ENCODE measurements at regions not wholly inside any gene's neighbourhood (a gene's known extent, or its start where the extent isn't known, plus 50 kb on each side); places are given as distances from the start of the nearest gene placed in this dataset.

DNA sequence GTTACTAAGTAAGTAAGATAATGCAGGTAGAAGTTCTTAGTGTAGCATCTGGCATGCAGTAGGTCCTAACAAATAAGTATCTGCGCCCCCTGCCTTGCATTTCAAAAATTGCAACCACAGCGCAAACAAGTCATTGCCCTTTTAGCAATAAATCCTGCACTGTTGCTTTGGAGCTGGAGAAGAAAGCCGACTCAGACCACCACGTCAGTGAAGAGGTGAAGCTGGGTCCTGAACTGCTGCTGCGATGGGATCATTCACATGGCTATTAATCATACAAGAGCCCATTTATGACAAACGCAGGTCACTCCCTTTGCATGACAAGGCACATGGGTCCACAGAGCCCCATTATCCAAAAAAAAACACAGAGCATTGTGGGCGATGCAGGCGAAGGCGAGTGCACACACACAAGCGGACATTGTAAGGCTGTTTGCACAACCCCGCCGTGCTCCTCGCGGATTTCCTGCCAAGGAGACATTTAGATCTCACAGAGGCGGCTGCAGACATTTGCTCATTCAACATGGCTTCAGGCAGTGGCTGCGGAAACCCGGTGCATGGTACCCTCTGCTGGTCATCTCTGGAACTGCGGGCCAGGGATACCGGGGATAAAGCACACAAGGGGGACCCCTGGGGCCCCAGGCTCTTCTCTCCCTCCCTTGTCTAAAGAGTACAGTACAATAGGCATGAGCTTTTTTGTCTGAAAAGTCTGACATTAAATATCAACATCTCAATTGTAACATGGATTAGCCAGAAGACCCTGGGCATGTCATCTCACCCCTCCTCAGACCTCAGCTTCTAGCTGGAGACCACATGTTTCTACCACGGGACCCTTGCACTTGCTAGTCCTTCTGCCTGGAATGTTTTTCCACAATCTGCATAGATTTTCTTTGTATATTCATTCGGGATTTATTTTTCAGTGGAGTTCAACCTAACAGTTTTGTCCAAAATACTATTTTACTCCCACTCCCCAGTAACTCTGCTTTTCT is 56.7 kb downstream of the CYRIA start:
- H3K4me3 ChIP-seq (ENCODE audit: low read depth, low read length), result no peak overlapping the region
- TF ChIP-seq, protein P1, sequence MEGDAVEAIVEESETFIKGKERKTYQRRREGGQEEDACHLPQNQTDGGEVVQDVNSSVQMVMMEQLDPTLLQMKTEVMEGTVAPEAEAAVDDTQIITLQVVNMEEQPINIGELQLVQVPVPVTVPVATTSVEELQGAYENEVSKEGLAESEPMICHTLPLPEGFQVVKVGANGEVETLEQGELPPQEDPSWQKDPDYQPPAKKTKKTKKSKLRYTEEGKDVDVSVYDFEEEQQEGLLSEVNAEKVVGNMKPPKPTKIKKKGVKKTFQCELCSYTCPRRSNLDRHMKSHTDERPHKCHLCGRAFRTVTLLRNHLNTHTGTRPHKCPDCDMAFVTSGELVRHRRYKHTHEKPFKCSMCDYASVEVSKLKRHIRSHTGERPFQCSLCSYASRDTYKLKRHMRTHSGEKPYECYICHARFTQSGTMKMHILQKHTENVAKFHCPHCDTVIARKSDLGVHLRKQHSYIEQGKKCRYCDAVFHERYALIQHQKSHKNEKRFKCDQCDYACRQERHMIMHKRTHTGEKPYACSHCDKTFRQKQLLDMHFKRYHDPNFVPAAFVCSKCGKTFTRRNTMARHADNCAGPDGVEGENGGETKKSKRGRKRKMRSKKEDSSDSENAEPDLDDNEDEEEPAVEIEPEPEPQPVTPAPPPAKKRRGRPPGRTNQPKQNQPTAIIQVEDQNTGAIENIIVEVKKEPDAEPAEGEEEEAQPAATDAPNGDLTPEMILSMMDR (IDR thresholded peaks at IDR 0.05; ENCODE audit: borderline replicate concordance, insufficient read depth, low read depth, low read length), result peak; percentile 99

DNA sequence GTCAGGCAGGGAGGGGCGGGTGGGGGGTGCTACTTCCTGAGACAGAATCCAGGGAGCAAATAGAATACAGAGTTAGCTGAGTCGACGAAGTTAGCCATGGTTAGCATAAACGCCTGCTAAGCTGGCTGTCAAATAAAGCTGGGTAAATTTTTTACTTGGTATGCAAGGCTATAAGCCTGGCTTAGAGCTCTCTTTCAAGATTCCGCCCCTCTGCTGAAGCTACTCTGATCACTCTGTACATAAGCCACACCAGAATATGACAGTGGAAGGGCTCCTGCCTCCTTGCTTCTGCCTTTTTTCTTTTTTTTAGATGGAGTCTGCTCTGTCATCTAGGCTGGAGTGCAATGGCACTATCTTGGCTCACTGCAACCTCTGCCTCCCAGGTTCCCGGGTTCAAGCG is 58.3 kb downstream of the CYRIA start:
- TF ChIP-seq, protein P1 (IDR thresholded peaks at IDR 0.05; ENCODE audit: borderline replicate concordance, insufficient read depth, low read depth, low read length), result no peak
- no peak overlapping the region for H3K4me3 ChIP-seq (ENCODE audit: low read depth, low read length)

DNA sequence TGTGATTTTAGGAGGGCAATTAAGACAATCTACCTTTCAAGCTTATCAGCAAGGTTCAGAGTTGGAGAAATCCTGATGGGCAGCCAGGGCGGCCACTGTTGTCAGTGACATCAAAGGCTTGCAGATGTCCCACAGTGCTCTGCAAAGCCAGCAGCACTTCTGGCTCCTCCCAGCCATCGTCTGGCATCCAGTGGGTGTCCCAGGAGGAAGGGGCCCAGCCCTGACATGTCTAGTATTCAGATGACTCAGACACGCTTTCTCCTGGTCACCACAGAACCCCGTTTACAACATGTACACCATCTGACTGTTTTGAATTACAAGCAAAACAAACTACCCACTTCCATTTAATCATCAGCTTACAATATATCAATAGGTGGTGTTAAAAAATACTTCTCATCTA is 61.4 kb downstream of the CYRIA start:
- TF ChIP-seq, protein P1 (IDR thresholded peaks at IDR 0.05; ENCODE audit: borderline replicate concordance, insufficient read depth, low read depth, low read length), result no peak

DNA sequence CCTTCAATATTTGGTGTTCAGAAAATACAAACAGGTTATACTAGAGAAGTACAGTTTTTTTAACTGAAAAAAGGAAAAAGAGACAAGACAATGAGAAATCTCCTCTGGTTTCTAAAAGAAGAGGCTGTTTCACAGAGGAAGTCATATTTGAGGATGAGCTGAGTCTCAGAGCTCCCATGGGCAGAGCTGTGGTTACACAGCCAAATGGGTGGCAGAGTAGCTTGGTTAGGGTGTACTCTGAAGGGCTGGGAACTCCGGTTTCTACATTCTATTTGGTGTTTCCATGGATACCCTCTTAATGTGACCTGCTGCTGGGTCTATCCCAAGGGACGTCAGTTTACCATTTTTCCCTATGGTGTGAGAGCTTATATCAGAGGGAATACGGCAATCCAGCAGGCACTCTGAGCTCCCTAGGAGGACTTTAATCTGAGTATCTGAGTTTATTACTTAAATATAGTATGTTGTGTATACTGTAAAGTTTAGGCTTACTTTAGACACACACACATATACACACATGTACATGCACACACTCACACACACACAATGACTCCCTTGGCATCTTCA is 74.2 kb downstream of the CYRIA start:
- H3K4me3 ChIP-seq (ENCODE audit: low read depth, low read length), result no peak overlapping the region
- TF ChIP-seq, protein P1 (IDR thresholded peaks at IDR 0.05; ENCODE audit: borderline replicate concordance, insufficient read depth, low read depth, low read length), result no peak

More for the DNA sequence above, 61.4 kb downstream of the CYRIA start:
- no peak overlapping the region for H3K4me3 ChIP-seq (ENCODE audit: low read depth, low read length)

DNA sequence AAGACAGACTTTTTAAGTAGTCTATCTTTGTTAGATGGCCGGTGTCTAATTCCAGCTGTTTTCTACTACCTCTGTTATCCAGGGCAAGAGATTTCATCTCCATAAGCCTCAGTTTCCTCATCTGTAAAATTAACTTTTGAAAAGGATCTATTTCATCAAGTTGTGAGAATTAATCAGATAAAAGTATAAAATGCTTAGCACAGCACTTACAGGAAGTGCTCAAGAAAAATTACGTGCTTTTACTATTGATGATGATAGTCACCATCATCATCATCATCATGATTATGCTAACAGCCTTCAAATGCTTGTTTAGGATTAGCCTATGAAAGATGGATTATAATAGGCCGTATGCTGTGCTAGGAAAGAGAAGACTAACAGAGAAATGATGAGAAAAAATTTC is 76.2 kb downstream of the CYRIA start:
- TF ChIP-seq, protein P1 (IDR thresholded peaks at IDR 0.05; ENCODE audit: borderline replicate concordance, insufficient read depth, low read depth, low read length), result no peak
- no peak overlapping the region for H3K4me3 ChIP-seq (ENCODE audit: low read depth, low read length)

DNA sequence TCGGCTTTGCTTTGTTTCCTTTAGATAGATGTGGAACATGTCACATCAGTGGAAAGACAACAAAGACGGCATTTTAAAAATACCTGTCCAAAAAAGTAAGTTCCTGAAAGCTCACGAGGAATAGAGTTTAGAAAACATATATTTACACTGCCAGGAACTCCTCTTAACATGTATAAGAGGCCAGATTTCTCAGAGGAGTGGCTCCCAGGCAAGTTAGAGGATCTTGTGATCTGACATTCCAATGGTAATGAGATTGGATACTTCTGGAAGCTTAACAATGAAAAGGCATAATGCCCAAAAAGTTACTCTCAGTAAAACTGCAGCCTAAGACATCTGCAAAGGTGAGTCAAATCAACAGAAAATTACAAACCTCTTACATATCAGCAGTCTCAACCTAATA is 77.1 kb downstream of the CYRIA start:
- no peak overlapping the region for H3K4me3 ChIP-seq (ENCODE audit: low read depth, low read length)
- TF ChIP-seq, protein P1 (IDR thresholded peaks at IDR 0.05; ENCODE audit: borderline replicate concordance, insufficient read depth, low read depth, low read length), result no peak
